NCI-H1417 treated with DMSO at 0.1 percent for 48 hours (cell line): ENCODE measurements at regions not wholly inside any gene's neighbourhood (a gene's known extent, or its start where the extent isn't known, plus 50 kb on each side); places are given as distances from the start of the nearest gene placed in this dataset.

Source experiments
- DNase-seq: peaks from one replicate; lab custom pipeline; 2025; lab: John Stamatoyannopoulos, UW

DNA sequence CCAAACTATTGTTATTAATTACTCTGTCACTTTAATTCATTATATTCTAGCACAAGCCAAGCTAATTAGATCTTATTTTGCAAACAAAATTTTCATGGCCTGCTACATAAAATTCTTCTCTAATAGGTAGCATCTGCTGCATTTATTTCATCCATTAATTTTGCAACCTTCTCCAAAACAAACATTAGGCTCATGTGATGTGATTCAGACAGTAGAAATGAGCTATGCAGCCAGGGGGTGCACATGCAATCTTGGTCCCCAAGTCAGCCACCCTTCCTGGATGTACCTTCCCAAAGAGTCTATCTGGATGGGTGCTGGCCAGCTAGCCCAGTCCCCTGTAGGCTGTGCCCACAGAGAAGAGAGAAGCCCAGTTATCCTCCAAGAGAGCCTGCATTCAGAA is 242.1 kb upstream of the OSR1 start:
- no peak for DNase-seq

DNA sequence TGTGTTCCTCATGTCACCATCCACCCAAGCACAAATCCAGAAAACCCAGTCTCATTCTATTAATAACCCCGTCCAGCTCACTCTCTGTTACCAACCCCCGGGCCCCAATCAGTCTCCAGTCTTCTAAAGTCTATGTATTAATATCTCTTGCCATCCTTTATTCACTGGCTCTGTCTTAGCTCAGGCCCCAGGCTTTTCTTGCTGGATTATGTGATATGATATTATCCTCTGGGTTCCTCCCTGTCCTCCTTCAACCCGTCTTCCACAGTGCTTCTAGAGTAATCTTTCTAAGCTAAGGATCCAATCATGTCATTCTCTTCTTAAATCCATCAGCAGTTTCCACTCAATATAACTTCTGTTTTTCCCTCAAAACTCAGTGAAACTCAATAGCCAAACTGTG is 240.5 kb upstream of the OSR1 start:
- no peak for DNase-seq

DNA sequence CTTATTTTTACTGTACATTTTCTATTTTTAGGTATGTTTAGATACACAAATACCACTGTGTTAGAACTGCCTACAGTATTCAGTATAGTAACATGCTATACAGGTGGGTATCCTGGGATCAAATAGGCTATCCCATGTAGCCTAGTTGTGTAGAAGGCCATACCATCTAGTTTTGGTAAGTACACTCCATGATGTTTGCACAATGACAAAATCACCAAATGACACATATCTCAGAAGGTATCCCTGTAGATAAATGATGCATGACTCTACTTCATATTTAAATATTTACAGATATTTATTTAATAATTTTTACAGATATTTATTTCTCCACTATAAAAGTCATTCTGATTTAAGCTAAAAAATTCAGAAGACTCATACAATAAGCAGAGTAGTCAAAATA is 233.8 kb upstream of the OSR1 start:
- no peak for DNase-seq

DNA sequence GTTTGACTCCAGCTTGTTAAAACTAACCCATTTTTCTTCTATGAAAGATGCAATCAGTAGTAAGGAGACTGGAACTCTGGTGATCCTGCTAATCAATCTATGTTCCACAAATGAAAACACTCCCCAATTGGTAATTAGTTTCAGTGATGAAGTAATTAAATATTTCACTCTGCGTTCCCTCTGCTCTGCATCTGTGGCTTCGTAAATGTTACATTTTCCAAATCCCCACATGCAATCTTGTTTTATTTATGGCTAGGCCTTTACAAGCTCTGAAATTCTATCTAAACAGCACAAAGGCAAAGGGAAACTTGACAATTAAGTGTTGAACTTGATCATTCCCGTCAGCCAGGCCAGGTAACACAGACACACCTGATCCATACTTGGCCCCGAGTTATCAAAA is 231.4 kb upstream of the OSR1 start:
- no peak for DNase-seq

DNA sequence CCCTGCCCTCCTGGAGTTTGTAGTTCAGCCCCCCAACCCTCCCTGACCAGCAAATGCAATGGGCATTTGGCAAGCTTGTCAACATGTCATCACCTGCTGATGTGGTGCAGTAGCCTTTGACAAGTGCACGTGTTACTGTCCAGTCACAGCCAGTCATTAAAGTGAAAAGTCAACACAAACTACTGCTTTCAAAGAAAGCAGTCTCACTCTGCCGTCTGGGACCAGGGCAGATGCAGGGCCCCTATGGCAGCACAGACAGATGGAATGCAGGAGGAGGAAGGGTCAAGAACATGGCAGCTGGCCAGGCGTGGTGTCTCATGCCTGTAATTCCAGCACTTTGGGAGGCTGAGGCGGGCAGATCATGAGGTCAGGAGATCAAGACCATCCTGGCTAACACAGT is 222.4 kb upstream of the OSR1 start:
- no peak for DNase-seq

DNA sequence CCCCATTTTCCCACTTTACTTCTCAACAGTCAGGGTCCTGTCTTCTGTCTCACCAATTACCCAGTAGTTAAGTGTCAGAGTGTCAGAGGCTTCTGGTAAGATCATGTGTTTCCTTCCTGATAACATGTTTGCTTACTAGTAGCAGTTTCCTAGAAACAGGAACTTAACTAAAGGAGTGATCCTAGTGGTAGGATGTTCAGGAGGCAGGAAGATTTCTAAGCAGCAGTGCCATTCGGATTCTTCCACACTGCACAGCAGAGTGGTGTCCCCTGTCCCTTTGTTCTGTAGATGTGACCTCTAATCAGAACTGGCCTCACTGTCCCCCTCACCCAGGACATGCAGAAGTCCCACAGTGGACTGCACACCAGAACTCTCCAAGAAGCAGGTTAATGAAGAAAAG is 221.8 kb upstream of the OSR1 start:
- no peak for DNase-seq

DNA sequence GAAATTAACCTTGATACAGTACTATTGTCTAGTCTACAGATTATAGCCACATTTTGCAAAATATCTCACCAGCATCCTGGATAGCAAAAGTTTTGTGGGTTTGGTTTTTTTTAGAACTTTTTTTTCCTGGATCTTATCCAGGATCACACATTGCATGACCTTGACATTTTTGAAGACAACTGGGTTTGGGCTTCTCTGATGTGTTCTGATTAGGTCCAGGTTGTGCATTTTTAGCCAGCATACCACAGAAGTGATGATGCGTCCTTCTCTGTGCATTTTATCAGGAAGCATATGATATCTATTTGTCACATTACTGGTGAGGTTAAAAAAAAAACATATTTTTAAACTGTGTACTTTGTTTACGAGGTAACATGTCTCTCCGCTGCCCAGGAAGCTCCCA is 221.0 kb upstream of the OSR1 start:
- no peak for DNase-seq

DNA sequence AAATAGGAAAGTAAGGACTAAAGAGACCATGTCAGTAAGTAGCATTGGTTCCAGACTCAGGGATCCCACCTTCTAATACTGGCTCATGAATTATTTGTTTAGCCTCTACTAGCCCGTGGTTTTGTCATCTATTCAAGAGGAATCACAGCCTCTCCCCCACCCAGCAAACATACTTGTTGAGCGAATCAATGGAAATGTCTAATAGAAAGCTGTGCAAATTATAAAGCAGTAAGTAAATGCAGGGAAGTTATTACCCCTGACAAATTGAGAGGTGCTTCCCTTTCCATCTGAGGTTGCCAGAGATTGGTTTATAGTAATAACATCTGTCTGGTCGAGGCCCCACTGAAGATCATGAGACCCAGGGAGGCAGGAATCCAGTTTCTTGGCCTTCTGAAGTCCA is 219.3 kb upstream of the OSR1 start:
- DNase-seq: no peak

DNA sequence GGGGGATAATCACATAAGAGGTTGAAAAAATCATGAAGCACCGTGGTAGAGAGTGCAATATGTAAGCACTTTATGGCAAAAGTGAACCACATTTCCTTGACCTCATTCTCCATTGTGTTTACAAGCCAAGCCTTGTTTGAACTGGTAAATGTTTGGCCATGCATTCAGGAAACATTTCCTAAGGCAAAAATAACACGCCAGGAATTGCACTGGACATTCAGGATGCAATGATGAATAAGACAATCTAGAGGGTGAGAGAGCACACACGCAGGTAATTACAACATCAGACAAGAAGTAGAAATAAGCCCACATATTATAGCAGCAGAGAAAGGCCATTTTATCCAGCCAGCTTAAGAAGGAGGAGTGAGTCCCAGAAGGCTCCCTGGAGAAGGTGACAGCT is 218.0 kb upstream of the OSR1 start:
- no peak for DNase-seq

DNA sequence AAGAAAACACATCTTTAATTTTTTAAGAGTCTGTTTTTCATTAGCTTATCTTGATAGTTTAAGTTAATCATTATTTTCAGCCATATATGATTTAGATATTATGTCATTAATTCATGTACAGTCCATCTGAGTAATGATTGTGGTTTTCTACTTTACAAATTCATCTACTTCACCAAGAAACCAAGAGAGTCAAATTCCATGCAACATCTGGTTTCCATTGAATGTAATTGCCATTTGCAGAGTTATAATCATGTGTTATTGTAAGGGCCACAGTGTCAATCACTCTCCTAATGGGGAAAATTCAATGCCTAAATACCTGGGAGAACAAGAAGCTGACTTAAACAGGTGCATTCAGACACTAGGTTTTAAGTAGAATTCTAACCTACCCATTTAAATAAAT is 217.2 kb upstream of the OSR1 start:
- DNase-seq: peak; percentile 9

DNA sequence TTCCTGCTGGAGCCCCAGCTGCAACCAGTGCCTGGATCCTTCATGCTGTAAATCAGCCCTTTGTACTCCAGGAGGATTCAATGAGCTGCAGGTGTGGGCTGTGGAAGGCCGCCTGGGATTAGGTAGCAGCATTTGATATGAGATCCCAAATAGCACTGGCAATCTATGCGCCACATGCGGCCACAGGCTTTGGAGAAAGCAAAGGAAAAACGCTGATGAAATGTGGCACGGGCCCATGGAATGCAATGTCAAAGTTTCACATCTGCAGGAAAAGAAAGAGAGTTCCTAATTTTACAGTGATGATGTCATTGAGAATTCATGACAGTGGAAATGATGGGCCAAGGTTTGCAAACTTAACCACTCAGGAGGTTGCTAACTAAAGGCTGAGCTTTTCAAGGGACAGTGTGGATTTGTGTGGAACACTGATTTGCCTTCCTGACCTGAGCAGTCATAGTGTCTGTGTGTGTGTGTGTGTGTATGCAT is 216.4 kb upstream of the OSR1 start:
- DNase-seq: peak; percentile 14

DNA sequence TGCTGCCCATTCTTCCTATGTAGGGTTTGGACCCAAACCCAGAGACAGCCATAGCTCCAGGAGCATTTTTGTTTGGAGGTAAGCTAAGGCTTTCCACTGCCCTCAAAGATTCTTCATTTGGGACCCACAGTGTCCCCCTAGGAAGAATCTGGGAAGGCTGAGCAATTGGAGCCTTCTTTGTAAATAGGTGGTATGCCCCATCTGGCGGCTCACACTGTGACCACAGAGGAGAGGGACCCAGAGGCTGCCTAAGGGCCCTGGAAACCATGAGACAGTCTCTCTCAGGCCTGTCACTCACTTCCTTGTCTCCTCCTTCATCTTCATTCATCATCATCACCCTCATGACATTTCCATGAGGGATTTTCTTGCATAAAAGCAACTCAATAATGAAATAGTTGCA is 215.4 kb upstream of the OSR1 start:
- no peak for DNase-seq

DNA sequence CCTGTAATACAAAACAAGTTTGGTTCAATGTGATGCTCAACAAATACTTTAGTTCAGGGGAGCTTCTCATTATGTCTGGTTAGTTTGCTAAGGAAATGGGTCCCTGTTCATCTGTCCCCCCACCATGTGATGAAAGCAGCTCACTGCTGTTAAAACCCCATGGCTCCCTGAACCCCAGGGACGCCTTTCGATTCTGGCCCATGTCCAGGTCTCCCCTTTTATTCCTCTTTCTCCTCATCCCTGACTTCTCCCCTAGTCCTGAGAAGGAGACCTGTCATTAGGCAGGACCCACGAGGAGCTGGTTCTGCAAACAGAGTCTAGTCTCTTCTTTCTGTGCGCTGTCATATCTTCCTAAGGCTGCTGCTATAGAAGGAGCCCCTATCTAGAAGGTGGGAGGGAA is 213.3 kb upstream of the OSR1 start:
- DNase-seq: no peak

DNA sequence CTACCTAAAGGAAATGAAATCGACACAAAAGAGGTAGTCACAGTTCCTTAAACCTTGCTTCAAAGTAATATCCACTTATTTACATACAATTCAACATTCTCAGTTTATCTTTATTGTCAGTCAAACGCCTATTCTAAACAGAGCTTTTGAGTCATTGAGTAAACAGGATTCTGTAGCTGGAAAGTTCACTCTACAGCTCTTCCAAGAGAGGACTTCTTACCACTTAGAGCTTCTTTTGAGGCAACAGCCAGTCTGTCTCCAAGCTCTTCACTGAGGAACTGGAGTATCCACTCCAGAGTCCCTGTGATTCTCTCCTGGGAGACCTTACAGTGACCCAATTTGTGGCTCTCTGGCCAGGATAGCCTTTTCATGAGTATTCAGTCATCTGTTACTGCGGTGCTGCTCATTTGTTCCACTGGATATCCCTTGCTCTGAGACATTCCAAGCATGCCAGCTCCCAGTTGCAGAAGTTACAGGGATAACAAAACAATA is 210.9 kb upstream of the OSR1 start:
- no peak for DNase-seq

DNA sequence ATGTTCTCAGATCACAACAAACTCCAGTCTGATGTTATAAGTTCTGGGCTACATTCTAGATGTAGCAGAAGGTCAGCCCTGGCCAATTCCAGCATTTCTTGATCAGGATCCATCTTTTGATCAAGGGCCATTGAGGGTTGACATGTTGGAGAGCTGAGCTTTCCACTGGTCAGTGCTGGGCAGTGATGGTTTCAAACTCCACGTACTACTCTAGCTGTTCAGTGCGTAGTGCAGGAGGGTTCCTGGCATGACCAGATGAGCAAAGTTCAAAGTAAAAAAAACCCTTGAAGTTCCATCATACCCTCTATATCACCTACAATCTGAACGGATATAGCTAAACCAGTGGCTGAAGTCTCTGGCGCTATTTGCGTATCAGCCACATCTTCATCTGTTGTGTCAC is 210.4 kb upstream of the OSR1 start:
- DNase-seq: no peak

DNA sequence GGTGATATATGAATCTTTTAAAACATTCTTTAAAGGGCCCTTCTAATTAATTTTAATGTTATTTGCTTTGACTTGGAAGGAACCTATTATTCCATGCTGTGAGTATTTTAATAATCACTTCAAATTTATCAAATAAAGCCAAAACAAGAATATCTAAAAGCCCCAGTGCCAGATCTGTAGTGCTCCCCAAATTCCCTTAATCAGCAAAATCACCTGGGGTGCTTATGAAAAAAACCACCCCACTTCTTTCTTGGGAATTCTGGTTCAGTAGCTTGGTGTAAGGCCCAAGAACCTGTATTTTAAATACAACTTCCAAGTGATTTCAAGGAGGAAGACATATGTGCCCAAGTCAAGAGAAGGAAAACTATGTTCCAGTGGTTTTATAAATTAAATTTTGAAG is 202.4 kb upstream of the OSR1 start:
- DNase-seq: no peak

DNA sequence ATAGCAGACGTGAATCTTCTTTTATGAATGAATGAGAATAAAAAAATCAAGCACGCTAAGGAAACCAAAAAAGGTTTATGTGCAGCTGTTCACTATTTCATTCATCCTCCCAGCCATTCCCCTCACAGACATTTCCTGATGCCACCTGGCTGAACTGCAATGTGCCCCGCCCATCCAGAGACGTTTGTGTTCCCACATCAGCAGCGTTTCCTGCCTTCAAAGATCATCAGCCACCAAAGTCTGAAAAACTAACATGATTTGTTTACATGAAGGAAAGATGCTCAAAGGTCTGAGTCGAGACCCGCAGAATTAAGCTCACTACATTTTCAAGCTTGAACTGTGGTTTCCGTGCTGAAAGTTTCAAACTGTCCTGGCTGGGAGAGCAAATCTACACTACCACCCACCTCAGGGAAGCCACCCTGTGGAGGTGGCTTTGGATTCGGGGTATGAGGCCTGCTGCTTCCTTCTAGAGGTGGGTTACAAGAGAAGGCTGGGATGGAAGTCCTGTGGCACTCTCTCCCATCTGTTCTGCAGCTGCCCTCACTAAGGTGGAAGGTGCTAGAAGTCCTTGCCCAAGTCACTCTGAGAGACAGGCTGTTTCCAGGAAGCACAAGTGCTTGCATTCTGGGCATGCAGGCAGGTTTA is 201.3 kb upstream of the OSR1 start:
- no peak for DNase-seq

DNA sequence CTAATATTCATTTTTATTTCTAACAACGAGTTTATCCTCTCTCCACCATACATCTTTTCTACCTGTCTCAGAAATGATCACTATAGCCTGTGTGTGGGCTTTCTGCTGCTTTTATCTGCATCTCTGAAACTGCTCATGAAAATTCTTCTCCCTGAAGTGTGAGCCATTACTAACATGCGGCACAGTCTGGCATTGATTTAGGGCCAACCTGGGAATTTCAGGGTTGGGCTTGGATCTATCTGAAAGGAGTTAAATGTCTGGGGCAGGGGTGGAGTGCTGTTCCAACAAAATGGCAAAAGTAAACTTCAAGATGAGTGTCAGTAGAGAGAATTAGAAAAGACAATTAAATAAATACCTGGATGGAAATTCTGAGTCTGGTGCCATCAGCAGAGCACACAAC is 198.2 kb upstream of the OSR1 start:
- no peak for DNase-seq

DNA sequence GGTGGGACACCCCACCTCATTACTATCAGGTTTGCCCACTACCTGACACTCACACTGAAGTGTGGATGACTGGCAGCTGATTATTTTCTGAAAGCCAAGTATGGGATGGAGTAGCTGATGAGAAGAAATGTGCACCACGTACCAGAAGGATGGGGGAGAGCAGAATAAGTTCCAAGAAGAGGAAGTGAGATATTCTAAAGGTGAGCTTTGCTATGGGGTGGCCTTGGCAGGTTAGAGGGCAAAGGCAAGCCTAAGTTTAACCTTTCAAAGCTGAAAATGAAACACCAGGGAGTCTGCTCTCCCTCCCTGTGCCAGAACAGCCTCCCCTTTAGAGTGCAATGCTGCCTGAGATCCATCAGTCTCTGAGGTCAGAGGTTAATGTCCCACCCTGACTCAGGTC is 196.1 kb upstream of the OSR1 start:
- DNase-seq: no peak

DNA sequence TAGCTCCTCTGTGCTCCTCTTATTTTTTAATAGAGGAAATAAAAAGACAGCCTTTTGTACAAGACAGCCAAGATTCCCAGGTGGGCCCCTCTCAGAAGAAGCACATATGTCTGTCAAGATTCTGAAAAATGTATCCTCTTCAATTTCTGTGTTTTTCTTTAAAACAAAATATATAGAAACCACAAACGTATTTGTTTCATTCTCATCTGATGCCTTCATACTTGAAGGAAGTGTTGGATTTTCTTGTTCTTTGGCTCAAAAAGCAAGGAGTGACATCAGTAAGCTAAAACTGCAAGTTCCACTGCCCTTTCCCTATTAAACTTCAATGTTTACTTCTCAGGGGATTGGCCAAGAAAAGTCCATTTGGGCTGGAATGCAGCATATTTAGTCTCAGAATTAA is 193.8 kb upstream of the OSR1 start:
- DNase-seq: no peak

DNA sequence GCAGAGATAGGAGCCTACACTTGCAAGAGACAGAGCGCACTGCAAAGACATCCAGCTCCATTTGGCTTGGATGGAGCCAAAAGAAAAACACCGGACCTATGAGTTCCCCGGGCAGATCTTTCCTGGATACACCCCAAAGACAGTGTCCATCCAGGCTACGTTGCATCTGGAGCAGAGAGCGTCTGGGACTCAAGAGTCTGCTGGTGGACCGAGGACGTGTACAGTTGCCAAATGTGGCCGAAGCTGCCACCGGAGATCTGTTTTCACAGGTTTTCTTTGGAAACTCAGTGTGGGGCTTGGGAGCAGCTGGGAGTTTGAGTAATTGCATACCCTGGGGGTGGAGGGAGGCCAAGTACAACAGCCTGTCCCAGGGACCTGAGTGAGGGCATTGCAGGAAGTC is 192.3 kb upstream of the OSR1 start:
- DNase-seq: no peak

DNA sequence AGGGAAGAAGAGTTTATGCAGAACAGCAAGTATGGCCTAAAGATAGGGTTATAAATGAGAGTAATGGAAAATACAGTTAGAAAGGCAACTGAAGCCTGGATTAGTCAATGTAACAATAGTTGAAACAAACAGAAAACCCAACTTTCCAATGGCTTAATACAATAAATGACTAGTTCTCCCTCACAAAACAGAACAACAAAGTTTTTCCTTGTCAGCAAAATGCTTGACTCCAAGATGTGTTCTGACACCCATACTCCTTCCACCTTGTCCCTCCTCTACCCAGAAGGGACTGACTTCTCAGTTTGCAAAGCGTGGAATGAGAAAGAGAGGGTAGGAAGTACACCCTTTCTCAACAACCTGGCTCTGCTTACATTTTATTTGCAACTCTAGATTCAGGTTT is 191.4 kb upstream of the OSR1 start:
- no peak for DNase-seq

DNA sequence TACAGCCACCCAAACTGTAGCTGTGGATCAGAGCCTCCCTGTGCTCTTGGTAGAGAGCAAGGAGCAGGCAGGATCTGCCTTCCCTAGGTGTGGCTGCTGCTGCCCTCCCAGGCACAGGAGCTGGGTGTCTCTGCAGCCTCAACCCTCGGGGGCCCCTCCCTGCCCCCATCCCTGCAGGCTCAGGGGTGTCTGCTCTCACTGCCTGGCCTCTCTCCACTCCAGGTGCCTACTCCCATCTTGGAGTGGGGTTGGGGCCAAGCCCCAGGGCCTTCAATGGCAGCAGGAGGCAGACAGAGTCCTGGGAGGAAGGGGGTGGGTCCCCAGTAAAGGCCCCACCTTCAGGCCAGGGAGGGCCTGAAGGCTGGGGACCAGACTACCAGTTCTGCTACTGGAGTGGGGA is 189.7 kb upstream of the OSR1 start:
- no peak for DNase-seq

DNA sequence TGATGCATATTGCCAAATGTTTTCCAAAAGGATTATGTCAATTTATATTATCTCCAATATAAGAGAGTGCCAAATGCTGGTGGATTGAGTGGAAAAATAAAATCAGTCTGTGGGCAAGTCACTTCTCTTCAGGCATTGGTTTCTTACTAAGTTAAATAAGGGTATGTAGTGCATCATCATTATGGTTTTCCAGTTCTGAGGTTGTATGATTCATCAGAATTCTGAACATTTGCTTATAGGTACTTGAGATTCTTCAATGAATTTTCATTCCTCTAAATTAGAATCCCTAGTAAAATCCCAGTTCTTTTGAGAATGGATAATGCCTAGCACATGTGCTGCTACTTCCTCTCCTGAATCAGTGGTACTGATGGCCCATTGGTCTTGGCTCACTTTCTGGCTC is 188.9 kb upstream of the OSR1 start:
- DNase-seq: no peak

DNA sequence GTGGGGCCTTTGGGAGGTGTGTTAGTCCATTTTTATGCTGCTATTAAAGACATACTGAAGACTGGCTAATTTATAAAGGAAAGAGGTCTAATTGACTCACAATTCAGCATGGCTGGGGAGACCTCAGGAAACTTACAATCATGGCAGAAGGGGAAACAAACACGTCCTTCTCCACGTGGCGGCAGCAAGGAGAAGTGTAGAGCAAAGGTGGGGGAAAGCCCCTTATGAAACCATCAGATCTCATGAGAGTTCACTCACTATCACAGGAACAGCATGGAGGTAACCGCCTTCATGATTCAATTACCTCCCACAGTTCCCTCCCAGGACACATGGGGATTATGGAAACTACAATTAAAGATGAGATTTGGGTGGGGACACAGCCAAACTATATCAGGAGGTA is 187.1 kb upstream of the OSR1 start:
- DNase-seq: no peak
